AG10803 (cell line): ENCODE measurements at regions not wholly inside any gene's neighbourhood (a gene's known extent, or its start where the extent isn't known, plus 50 kb on each side); places are given as distances from the start of the nearest gene placed in this dataset.

Experiments used
- DNase-seq: peaks from one replicate; pipeline ENCODE4 v3.0.0; 2010; ENCODE audit warnings: low read depth
- H3K4me3 ChIP-seq: 2 replicates; pipeline ENCODE4 v1.5.1; 2011; ENCODE audit warnings: mild to moderate bottlenecking, low read length, control low read depth
- CTCF ChIP-seq: conservative IDR thresholded peaks from 2 replicates; pipeline ENCODE4 v1.5.1; 2011; ENCODE audit warnings: mild to moderate bottlenecking, low read length, control low read depth, inconsistent platforms

DNA sequence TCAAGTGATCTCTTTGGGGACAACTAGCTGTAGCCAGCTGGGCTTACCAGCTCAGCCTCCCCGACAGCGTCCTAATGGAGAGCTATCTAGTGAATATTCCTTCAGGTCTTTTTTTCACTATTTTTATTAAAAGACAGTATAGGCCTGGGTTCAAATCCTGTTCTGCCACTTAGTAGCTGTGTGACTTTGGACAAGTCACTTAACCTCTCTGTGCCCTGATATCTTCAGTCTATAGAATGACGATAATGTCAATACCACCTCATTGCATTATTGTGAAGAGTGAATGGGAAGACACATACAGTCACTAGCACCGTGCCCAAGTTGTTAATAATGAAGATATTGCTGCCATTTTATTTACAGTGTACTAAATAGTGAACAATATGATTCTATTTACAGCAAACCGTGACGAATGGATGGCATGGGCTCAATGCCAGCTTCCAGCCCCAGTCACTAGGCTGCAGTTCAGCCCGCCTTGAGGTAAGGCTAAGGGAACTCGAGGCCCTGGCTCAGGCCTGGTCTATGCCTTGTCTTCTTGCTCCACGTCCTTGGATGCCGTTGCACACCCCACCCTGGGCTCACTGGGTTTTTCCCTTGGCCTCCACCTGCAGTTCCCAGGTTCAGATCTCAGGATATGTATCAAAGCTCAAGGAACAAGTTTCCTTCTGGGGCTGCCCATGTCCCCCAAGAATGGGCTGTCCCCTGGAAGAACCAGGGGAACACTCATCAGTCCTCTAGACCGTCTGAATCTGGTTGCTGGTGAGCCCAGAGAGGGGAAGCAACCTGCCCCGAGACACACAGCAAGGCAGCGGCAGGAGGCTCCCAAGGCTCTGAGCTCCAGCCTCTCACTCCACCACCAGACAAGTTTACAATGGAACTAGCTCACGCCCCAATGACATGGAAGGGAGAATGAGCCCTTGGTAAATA, 95.4 kb upstream of the TNRC6C start:
- H3K4me3 ChIP-seq = no peak overlapping the region
- DNase-seq = no peak
- TF ChIP-seq CTCF = no peak

GRCh38 chr17:77863814-77864161, 94.7 kb upstream of the TNRC6C start:
- H3K4me3 ChIP-seq = no peak overlapping the region
- peak; percentile 19 for DNase-seq
- TF ChIP-seq CTCF = no peak

DNA sequence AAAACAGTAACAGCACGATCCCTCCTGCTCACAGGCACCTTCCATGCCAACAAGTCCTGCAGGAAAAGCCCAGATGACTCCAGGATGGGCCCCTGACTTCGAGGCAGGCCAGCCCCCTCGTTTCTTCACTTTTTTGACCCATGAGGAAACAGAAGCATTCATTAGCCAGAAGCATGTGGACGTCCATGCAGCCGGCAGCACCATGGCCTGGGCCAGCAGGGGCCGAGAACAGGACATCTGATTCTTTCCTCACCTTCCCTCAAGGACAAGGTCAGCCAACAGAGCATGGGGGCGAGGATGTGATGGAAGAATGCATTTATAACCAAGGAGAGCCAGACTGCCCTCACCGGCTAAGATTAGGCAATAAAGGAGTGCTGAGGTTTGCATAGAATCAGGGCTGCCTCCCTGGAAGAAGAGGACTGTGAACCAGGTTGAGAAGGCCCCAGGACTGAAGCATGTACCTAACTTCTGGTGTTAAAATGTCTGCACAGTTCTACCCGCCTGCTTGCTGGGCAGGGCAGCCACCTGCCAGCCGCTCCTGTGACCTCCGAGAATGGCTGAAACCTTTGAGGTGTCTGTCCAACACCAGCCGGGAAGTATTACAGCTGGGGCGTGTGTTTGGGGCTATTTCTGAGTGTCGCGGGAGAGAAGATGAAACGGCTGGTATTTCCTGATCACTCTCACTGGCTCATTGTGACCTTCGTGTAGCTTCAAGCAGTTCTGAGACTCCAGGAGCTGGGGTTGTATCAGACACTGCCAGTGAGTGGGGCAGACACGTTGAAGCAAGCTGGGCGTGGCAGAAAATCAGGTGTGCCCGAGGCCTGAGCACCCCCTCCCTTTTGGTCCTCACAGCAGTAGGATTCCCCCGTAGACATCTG, 94.0 kb upstream of the TNRC6C start:
- H3K4me3 ChIP-seq = no peak overlapping the region
- no peak for TF ChIP-seq CTCF
- DNase-seq = no peak

GRCh38 chr17:77865112-77865611, 93.3 kb upstream of the TNRC6C start:
- peak; percentile 30 for DNase-seq
- TF ChIP-seq CTCF = no peak
- H3K4me3 ChIP-seq = no peak overlapping the region

DNA sequence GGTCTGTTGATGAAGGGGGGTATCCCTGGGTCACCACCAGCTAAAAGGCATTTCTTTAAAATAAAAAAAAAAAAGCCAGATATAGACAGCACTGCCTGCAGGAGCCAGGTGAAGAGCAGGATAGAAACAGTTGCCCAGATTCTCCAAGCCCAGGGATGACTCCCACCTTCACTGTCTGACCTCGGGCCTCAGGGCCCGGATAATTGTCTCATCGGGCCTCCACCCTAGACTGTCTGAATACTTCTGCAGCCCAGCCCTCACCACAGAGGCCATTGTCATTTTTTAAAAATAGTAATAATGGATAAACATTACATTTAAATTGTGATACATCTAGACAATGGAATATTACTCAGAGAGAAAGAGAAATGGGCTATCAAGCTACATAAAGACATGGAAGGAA, 92.8 kb upstream of the TNRC6C start:
- DNase-seq = no peak
- H3K4me3 ChIP-seq = no peak overlapping the region
- TF ChIP-seq CTCF = no peak

GRCh38 chr17:77867308-77867781, 91.2 kb upstream of the TNRC6C start:
- TF ChIP-seq CTCF = no peak
- no peak overlapping the region for H3K4me3 ChIP-seq
- no peak for DNase-seq
